ENCODE measurements at regions not wholly inside any gene's neighbourhood (a gene's known extent, or its start where the extent isn't known, plus 50 kb on each side); places are given as distances from the start of the nearest gene placed in this dataset.

DNA sequence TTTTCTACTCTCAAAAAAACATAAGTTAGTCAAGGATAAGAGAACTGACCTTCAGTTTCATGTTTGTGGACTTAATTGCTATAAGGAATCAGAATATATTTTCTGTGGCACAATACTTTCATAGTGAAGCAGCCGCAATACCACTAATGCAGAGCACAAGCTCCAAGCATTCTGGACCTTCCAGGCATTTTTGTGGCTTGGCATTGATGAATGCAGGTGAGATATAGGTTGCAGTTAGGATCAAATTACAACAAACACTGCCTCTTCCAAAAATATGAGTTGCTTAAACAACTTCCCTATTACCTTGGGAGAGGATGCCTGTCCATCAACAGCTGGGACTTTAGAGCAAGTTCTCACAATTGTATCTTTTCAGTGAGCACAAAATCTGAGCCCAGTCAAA lies 162.8 kb upstream of the RSPO3 start:
- TF ChIP-seq, protein P1, sequence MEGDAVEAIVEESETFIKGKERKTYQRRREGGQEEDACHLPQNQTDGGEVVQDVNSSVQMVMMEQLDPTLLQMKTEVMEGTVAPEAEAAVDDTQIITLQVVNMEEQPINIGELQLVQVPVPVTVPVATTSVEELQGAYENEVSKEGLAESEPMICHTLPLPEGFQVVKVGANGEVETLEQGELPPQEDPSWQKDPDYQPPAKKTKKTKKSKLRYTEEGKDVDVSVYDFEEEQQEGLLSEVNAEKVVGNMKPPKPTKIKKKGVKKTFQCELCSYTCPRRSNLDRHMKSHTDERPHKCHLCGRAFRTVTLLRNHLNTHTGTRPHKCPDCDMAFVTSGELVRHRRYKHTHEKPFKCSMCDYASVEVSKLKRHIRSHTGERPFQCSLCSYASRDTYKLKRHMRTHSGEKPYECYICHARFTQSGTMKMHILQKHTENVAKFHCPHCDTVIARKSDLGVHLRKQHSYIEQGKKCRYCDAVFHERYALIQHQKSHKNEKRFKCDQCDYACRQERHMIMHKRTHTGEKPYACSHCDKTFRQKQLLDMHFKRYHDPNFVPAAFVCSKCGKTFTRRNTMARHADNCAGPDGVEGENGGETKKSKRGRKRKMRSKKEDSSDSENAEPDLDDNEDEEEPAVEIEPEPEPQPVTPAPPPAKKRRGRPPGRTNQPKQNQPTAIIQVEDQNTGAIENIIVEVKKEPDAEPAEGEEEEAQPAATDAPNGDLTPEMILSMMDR (IDR thresholded peaks at IDR 0.05): no peak
- no peak for TF ChIP-seq POLR2AphosphoS5 (IDR thresholded peaks at IDR 0.05; ENCODE audit: insufficient read depth in 1 of 2, low read depth in 1 of 2)
- no peak for TF ChIP-seq POLR2A (IDR thresholded peaks at IDR 0.05)
